IMR-90 (cell line): ENCODE measurements at regions not wholly inside any gene's neighbourhood (a gene's known extent, or its start where the extent isn't known, plus 50 kb on each side); places are given as distances from the start of the nearest gene placed in this dataset.

Experiments used
- BHLHE40 ChIP-seq: fragments of 150-350 bp; IDR thresholded peaks from 2 replicates; pipeline ENCODE4 v1.6.1; 2016; ENCODE audit warnings: mild to moderate bottlenecking, low read depth, low read length
- CEBPB ChIP-seq: IDR thresholded peaks from 2 replicates; pipeline ENCODE4 v1.6.1; 2012; ENCODE audit warnings: low read depth, low read length, improper control_type of control experiment
- CHD1 ChIP-seq: IDR thresholded peaks from 2 replicates; pipeline ENCODE4 v1.6.1; 2012; ENCODE audit warnings: low read depth, low read length, improper control_type of control experiment
- FOS ChIP-seq: fragments of 150-350 bp; IDR thresholded peaks from 2 replicates; pipeline ENCODE4 v1.6.1; 2016; ENCODE audit warnings: low read depth, low read length
- MXI1 ChIP-seq: IDR thresholded peaks from 2 replicates; pipeline ENCODE4 v1.6.1; 2012; ENCODE audit warnings: low read depth, mild to moderate bottlenecking, low read length, moderate library complexity, borderline replicate concordance
- NFE2L2 ChIP-seq: fragments of 150-350 bp; IDR thresholded peaks from 2 replicates; pipeline ENCODE4 v1.6.1; 2016; ENCODE audit warnings: low read depth, mild to moderate bottlenecking, low read length
- POLR2A ChIP-seq: IDR thresholded peaks from 2 replicates; pipeline ENCODE4 v1.6.1; 2012; ENCODE audit warnings: mild to moderate bottlenecking, low read depth, low read length
- RAD21 ChIP-seq: IDR thresholded peaks from 2 replicates; pipeline ENCODE4 v1.6.1; 2012; ENCODE audit warnings: low read length, improper control_type of control experiment
- SMC3 ChIP-seq: fragments of 150-350 bp; IDR thresholded peaks from 2 replicates; pipeline ENCODE4 v1.6.1; 2016; ENCODE audit warnings: low read depth, mild to moderate bottlenecking, antibody characterized with exemption, low read length, moderate library complexity
- TF ChIP-seq, protein P1 (sequence below): fragments of 150-350 bp; IDR thresholded peaks from 2 replicates; pipeline ENCODE4 v1.6.1; 2017; ENCODE audit warnings: mild to moderate bottlenecking, antibody characterized with exemption, low read length, low read depth
- TF ChIP-seq, protein P2 (sequence below): conservative IDR thresholded peaks from 2 replicates; pipeline ENCODE4 v1.5.1; 2012; ENCODE audit warnings: mild to moderate bottlenecking, low read depth, low read length, improper control_type of control experiment

DNA sequence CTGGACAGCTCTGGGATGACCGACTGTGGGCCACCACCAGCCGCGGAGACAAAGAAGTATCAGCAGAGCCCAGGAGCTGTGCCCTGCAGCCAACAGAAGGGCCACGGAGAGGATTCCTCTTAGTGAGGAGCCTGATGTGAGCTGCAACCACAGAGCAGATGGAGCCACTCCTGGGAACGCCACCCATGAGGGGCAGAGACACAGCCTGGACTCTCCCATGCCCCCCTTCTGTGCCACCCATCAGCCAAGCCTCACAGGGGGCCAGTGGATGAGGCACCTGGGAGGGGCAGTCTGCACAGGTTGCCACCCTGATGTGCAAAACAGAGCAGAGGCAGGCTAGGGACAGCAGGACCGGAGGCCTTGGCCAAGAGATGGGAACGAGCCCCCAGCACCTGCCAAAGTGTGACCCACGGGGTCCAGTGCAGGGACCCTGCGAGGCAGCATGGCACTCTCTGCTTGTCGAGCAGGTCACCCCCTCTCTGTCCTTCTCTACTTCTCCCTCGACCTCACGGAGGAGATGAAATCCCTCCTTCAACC, 380.7 kb upstream of the IRX1 start:
- TF ChIP-seq, protein P1, sequence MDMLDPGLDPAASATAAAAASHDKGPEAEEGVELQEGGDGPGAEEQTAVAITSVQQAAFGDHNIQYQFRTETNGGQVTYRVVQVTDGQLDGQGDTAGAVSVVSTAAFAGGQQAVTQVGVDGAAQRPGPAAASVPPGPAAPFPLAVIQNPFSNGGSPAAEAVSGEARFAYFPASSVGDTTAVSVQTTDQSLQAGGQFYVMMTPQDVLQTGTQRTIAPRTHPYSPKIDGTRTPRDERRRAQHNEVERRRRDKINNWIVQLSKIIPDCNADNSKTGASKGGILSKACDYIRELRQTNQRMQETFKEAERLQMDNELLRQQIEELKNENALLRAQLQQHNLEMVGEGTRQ: no peak
- no peak for TF ChIP-seq SMC3
- TF ChIP-seq CHD1: no peak
- no peak for TF ChIP-seq RAD21
- TF ChIP-seq, protein P2, sequence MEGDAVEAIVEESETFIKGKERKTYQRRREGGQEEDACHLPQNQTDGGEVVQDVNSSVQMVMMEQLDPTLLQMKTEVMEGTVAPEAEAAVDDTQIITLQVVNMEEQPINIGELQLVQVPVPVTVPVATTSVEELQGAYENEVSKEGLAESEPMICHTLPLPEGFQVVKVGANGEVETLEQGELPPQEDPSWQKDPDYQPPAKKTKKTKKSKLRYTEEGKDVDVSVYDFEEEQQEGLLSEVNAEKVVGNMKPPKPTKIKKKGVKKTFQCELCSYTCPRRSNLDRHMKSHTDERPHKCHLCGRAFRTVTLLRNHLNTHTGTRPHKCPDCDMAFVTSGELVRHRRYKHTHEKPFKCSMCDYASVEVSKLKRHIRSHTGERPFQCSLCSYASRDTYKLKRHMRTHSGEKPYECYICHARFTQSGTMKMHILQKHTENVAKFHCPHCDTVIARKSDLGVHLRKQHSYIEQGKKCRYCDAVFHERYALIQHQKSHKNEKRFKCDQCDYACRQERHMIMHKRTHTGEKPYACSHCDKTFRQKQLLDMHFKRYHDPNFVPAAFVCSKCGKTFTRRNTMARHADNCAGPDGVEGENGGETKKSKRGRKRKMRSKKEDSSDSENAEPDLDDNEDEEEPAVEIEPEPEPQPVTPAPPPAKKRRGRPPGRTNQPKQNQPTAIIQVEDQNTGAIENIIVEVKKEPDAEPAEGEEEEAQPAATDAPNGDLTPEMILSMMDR: no peak
- no peak for TF ChIP-seq NFE2L2
- no peak for TF ChIP-seq POLR2A
- no peak for TF ChIP-seq FOS
- TF ChIP-seq MXI1: no peak
- no peak for TF ChIP-seq BHLHE40
- no peak for TF ChIP-seq CEBPB
